Motor neuron (in vitro differentiated cells): ENCODE measurements at regions not wholly inside any gene's neighbourhood (a gene's known extent, or its start where the extent isn't known, plus 50 kb on each side); places are given as distances from the start of the nearest gene placed in this dataset.
"Not testable (repeated sequence)": the region's sequence is repeated elsewhere in the genome, so short reads cannot be mapped to it uniquely, and the experiment has no call there.

Source experiments
- ATAC-seq, 8 experiments: fragments of 200-7000 bp; cut with Tn5 transposase; replicated peaks in 6 of 8; 2 replicates each; pipeline ENCODE4 v1.8.0; 2021; ENCODE audit warnings: mild to moderate bottlenecking in 8 of 8, moderate library complexity in 8 of 8
- H3K27ac ChIP-seq, 2 donors: fragments of 250-450 bp; sonication (Bioruptor Pico); 2 replicates each; pipeline ENCODE4 v1.9.0; 2021; ENCODE audit warnings: antibody characterized with exemption in 2 of 2, mild to moderate bottlenecking in 2 of 2, moderate library complexity in 1 of 2
- H3K4me1 ChIP-seq, 2 donors: fragments of 250-450 bp; sonication (Bioruptor Pico); replicated peaks in 1 of 2; 2 replicates each; pipeline ENCODE4 v1.6.1; 2021; ENCODE audit warnings: antibody characterized with exemption in 2 of 2, mild to moderate bottlenecking in 2 of 2, moderate library complexity in 1 of 2
- H3K4me3 ChIP-seq, 5 donors: fragments of 250-450 bp; sonication (Bioruptor Pico); 2 replicates each; pipeline ENCODE4 v1.9.0; 2021; ENCODE audit warnings: antibody characterized with exemption in 5 of 5, mild to moderate bottlenecking in 5 of 5, moderate library complexity in 4 of 5
- WGBS, 10 experiments: fragments of 450-650 bp; shearing (Covaris generic); methylation state at CpG; one replicate each; pipeline ENCODE4 v1.0.0; 2022; 5-methylcytosine and 5-hydroxymethylcytosine counted together
- in situ Hi-C, 9 experiments: fragments of 400-800 bp; cut with MboI; loops; one replicate each; pipeline ENCODE4 v1.15.0; 2021; ENCODE audit warnings: low sequenced_read_pairs in 9 of 9, low pct_unique_long_range_greater_than_20kb in 2 of 9; ENCODE audit not compliant: unreplicated experiment in 9 of 9

- 14 to 94% (median 84%) methylated on average over 2 to 5 of the region's 5 CpGs for whole genome bisulfite sequencing, 10 experiments
- H3K4me1 ChIP-seq: no peaks in the 10 kb centered on the region
- in situ Hi-C loops: no loop called here
- no peak overlapping the region for H3K4me3 ChIP-seq
- peak in 3 of 8 experiments; percentile 30 to 58 (median 46) for ATAC-seq
- no peak overlapping the region for H3K27ac ChIP-seq
These were observed 166.4 kb upstream of the RPRM start for GRCh38 chr2:153644955-153645354.

GRCh38 chr2:153645599-153645998 lies 167.0 kb upstream of the RPRM start:
- Histone ChIP-seq H3K4me3 (no peak overlapping the region), H3K4me1 (no peaks in the 10 kb centered on the region), H3K27ac (no peak overlapping the region)
- in situ Hi-C loops: no loop called here
- ATAC-seq: peak in 3 of 8 experiments; percentile 44 to 62 (median 52)

- Histone ChIP-seq H3K27ac (no peak overlapping the region), H3K4me1 (no peaks in the 10 kb centered on the region), H3K4me3 (no peak overlapping the region)
- WGBS, 10 experiments: 44 to 100% (median 93%) methylated on average over 1 of the region's 1 CpG; no CpG with 5 or more reads in 1 of the 10 experiments
- ATAC-seq: no peak
- in situ Hi-C loops: no loop called here
These were observed 179.1 kb upstream of the RPRM start for GRCh38 chr2:153657651-153658050.

- Histone ChIP-seq H3K4me3 (no peak overlapping the region), H3K4me1 (no peaks in the 10 kb centered on the region), H3K27ac (no peak overlapping the region)
- ATAC-seq: no peak
- in situ Hi-C loops: no loop called here
- 0 to 100% (median 75%) methylated on average over 2 to 3 of the region's 3 CpGs; no CpG with 5 or more reads in 3 of the 10 experiments for WGBS, 10 experiments
These were observed 183.2 kb upstream of the RPRM start for GRCh38 chr2:153661801-153662200.

GRCh38 chr2:153663371-153663770 lies 184.8 kb upstream of the RPRM start:
- H3K27ac ChIP-seq: no peak overlapping the region
- in situ Hi-C loops: no loop called here
- no peak overlapping the region for H3K4me3 ChIP-seq
- no peak for ATAC-seq
- H3K4me1 ChIP-seq: no peaks in the 10 kb centered on the region
- WGBS, 10 experiments: 0 to 74% (median 58%) methylated on average over 1 to 2 of the region's 2 CpGs; no CpG with 5 or more reads in 1 of the 10 experiments

GRCh38 chr2:153664009-153664408 lies 185.4 kb upstream of the RPRM start:
- in situ Hi-C loops, H3K27ac ChIP-seq, ATAC-seq, H3K4me3 ChIP-seq, H3K4me1 ChIP-seq: not testable (repeated sequence)
- WGBS, 10 experiments: 40 to 90% (median 70%) methylated on average over 1 to 5 of the region's 5 CpGs; no CpG with 5 or more reads in 1 of the 10 experiments

GRCh38 chr2:153667475-153667874 lies 188.9 kb upstream of the RPRM start:
- in situ Hi-C loops: no loop called here
- WGBS, 10 experiments: 19 to 90% (median 64%) methylated on average over 2 of the region's 2 CpGs; no CpG with 5 or more reads in 1 of the 10 experiments

GRCh38 chr2:153668923-153669322 lies 190.4 kb upstream of the RPRM start:
- Histone ChIP-seq H3K4me3 (no peak overlapping the region), H3K4me1 (no peaks in the 10 kb centered on the region), H3K27ac (no peak overlapping the region)
- 20 to 67% methylated on average over 1 to 2 of the region's 2 CpGs; no CpG with 5 or more reads in 8 of the 10 experiments for WGBS, 10 experiments
- ATAC-seq: no peak
- in situ Hi-C loops: no loop called here

More at GRCh38 chr2:153667475-153667874, 188.9 kb upstream of the RPRM start:
- ATAC-seq: no peak
- no peak overlapping the region for H3K27ac ChIP-seq
- H3K4me1 ChIP-seq: no peaks in the 10 kb centered on the region
- no peak overlapping the region for H3K4me3 ChIP-seq

- Histone ChIP-seq H3K4me3 (no peak overlapping the region), H3K4me1 (no peaks in the 10 kb centered on the region), H3K27ac (no peak overlapping the region)
- no peak for ATAC-seq
- whole genome bisulfite sequencing, 10 experiments: 29 to 100% (median 87%) methylated on average over 1 to 6 of the region's 6 CpGs; no CpG with 5 or more reads in 1 of the 10 experiments
- in situ Hi-C loops: no loop called here
These were observed 161.6 kb upstream of the GALNT13 start for GRCh38 chr2:153710128-153710527.

- WGBS, 10 experiments: 10 to 80% (median 62%) methylated on average over 1 to 2 of the region's 2 CpGs; no CpG with 5 or more reads in 2 of the 10 experiments
- Histone ChIP-seq H3K27ac (no peak overlapping the region), H3K4me3 (no peak overlapping the region), H3K4me1 (no peaks in the 10 kb centered on the region)
- in situ Hi-C loops: no loop called here
- ATAC-seq: no peak
These were observed 156.4 kb upstream of the GALNT13 start for GRCh38 chr2:153715218-153715850.

- in situ Hi-C loops: no loop called here
- WGBS, 10 experiments: 0 to 90% (median 40%) methylated on average over 1 to 2 of the region's 2 CpGs; no CpG with 5 or more reads in 3 of the 10 experiments
- H3K4me3 ChIP-seq: no peak overlapping the region
- H3K27ac ChIP-seq: no peak overlapping the region
- no peaks in the 10 kb centered on the region for H3K4me1 ChIP-seq
- no peak for ATAC-seq
These were observed 154.7 kb upstream of the GALNT13 start for GRCh38 chr2:153717060-153717459.

GRCh38 chr2:153739394-153739793 lies 132.3 kb upstream of the GALNT13 start:
- H3K27ac ChIP-seq: no peak overlapping the region
- in situ Hi-C loops: no loop called here
- ATAC-seq: no peak
- no peaks in the 10 kb centered on the region for H3K4me1 ChIP-seq
- H3K4me3 ChIP-seq: no peak overlapping the region

GRCh38 chr2:153761936-153762335 lies 109.8 kb upstream of the GALNT13 start:
- peak in 6 of 8 experiments; percentile 40 to 97 (median 76) for ATAC-seq
- in situ Hi-C loops: no loop called here
- H3K4me1 ChIP-seq: no peaks in the 10 kb centered on the region
- no peak overlapping the region for H3K4me3 ChIP-seq
- no peak overlapping the region for H3K27ac ChIP-seq
- WGBS, 10 experiments: 0 to 100% (median 73%) methylated on average over 1 of the region's 1 CpG; no CpG with 5 or more reads in 4 of the 10 experiments

- no peak for ATAC-seq
- Histone ChIP-seq H3K27ac (no peak overlapping the region), H3K4me3 (no peak overlapping the region), H3K4me1 (no peaks in the 10 kb centered on the region)
- in situ Hi-C loops: no loop called here
These were observed 105.3 kb upstream of the GALNT13 start for GRCh38 chr2:153766415-153766814.
